GM19328 (cell line): ENCODE measurements at regions not wholly inside any gene's neighbourhood (a gene's known extent, or its start where the extent isn't known, plus 50 kb on each side); places are given as distances from the start of the nearest gene placed in this dataset.
"Not testable (repeated sequence)": the region's sequence is repeated elsewhere in the genome, so short reads cannot be mapped to it uniquely, and the experiment has no call there.

ENCODE experiments used
- ATAC-seq: cut with Tn5 transposase; IDR thresholded peaks from one replicate; pipeline ENCODE4 v1.9.1; 2021; ENCODE audit warnings: mild to moderate bottlenecking, moderate library complexity; ENCODE audit not compliant: unreplicated experiment

DNA sequence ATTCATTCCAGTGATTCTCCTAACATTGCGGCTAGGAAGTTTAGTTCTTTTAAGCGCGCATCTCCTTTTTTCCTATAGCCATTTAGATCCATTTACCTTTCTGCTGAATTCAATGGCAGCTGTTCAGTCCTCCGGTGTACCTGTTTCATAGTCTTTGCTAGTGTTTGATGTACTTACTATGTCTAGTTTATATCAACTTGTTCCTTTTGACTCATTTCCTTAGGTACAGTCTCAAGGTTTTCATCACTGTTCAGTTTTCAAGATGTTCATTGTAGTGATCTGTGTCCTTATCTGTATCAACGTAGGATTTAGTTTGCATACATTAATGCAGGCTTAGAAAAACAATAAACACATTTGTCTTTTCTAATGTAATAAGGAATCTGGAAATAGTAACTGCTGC is 59.0 kb upstream of the MBNL1 start:
- ATAC-seq: no peak

DNA sequence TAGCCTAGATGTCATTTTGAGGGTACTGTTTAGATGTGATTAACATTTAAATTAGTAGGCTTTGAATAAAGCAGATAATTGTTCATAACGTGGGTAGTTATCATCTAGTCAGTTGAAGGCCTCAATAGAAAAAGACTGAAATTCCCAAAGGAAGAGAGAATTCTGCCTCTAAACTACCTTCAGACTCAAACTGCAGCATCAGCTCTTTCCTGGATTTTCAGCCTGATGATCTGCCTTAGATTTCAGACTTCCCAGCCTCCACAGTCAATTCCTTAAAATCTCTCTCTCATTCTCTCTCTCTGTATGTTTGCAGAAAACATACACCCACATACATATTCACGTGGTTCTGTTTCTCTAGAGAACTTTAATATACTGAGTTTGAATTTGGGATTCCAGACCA is 58.0 kb upstream of the MBNL1 start:
- no peak for ATAC-seq

- no peak for ATAC-seq
These were observed 57.1 kb upstream of the MBNL1 start for GRCh38 chr3:152211655-152212054.

- no peak for ATAC-seq
These were observed 55.5 kb upstream of the MBNL1 start for GRCh38 chr3:152213203-152213602.

- no peak for ATAC-seq
These were observed 54.8 kb upstream of the MBNL1 start for GRCh38 chr3:152213938-152214337.

- ATAC-seq: not testable (repeated sequence)
These were observed 51.5 kb upstream of the MBNL1 start for GRCh38 chr3:152216960-152217865.

DNA sequence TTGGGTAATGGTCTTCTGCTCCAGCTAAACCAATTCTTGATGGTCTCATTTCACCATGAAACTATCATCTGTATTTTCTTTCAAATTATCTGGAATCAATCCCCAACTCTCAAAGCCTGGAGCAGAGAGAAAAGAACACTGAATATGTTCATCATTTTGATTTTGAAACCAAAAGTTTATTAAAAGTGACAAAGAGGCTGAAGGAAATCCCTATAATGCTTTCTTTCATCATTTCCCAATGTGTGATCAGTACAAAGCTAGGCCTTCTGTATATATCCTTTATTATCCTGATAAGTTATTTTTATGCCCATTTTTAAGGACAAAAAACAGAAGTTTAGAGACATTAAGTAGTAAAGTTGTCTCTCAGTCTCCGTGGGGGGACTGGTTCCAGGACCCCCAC is 50.1 kb upstream of the MBNL1 start:
- no peak for ATAC-seq
